KOPT-K1 (cell line): ENCODE measurements at regions not wholly inside any gene's neighbourhood (a gene's known extent, or its start where the extent isn't known, plus 50 kb on each side); places are given as distances from the start of the nearest gene placed in this dataset.

ENCODE experiments used
- H3K27ac ChIP-seq: fragments of 200-600 bp; sonication (generic); 2 replicates; pipeline ENCODE4 v1.5.1; 2016; ENCODE audit warnings: antibody characterized with exemption, mild to moderate bottlenecking, low read depth, low read length; ENCODE audit not compliant: poor library complexity, severe bottlenecking
- H3K36me3 ChIP-seq: fragments of 200-600 bp; sonication (generic); 2 replicates; pipeline ENCODE4 v1.5.1; 2017; ENCODE audit warnings: antibody characterized with exemption, mild to moderate bottlenecking, low read length, moderate library complexity; ENCODE audit not compliant: insufficient read depth
- H3K9me3 ChIP-seq: fragments of 200-600 bp; sonication (generic); 2 replicates; pipeline ENCODE4 v1.5.1; 2017; ENCODE audit warnings: antibody characterized with exemption, low read length, mild to moderate bottlenecking; ENCODE audit not compliant: insufficient read depth, poor library complexity, severe bottlenecking

DNA sequence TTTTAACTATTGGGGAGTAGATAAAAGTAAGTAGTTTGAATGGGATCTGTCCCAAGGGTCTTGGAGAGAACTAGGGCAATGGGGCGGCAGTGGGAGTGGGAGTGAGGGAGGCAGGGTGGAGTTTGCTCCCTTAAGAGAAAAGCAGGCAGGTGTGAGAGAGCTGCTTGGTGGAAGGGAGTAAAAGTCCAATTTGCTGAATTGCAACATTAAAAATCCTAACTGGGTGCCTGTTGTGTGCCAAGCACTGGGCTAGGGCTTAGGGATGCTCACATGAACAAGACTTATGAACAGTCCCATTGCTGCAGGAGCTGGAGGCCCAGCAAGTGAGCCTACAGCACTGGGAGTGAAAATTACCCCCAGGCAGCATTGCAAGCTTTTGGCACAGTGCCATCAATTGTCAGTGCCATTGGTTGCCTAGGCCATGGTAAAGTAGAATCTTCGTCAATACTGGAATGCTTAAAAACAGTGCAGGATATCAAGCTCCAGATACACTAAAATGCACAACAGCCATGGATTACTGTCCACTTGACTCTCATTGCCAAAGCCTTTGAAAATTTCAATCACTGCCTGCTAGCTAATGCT, 277.7 kb upstream of the JARID2 start:
- no peaks in the 10 kb centered on the region for H3K36me3 ChIP-seq
- H3K27ac ChIP-seq: no peak overlapping the region
- peaks cover 4% of the 10 kb centered on the region for H3K9me3 ChIP-seq

GRCh38 chr6:14969126-14969525, 276.7 kb upstream of the JARID2 start:
- Histone ChIP-seq H3K9me3 (peaks cover 4% of the 10 kb centered on the region), H3K27ac (no peak overlapping the region), H3K36me3 (no peaks in the 10 kb centered on the region)

- H3K27ac ChIP-seq: no peak overlapping the region
- H3K9me3 ChIP-seq: peaks cover 4% of the 10 kb centered on the region
- no peaks in the 10 kb centered on the region for H3K36me3 ChIP-seq
Observed at GRCh38 chr6:14972379-14973067, 273.3 kb upstream of the JARID2 start.

GRCh38 chr6:14974372-14974771, 271.5 kb upstream of the JARID2 start:
- Histone ChIP-seq H3K36me3 (no peaks in the 10 kb centered on the region), H3K27ac (no peak overlapping the region), H3K9me3 (no peaks in the 10 kb centered on the region)

- no peaks in the 10 kb centered on the region for H3K9me3 ChIP-seq
- H3K36me3 ChIP-seq: no peaks in the 10 kb centered on the region
- no peak overlapping the region for H3K27ac ChIP-seq
Observed at GRCh38 chr6:14974792-14975470, 270.9 kb upstream of the JARID2 start.

DNA sequence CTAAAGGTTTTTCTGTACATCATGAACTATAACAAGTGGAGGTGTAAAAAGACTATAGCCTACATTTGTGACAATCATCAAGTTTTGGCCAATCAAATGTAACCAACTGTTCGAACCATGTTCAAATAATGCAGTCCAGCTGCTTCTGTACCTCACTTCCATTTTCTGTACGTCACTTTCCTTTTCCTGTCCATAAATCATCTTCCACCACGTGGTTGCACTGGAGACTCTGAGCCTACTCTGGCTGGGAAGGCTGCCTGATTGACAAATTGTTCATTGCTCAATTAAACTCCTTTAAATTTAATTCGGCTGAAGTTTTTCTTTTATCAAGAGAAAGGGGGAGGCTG, 270.4 kb upstream of the JARID2 start:
- Histone ChIP-seq H3K9me3 (no peaks in the 10 kb centered on the region), H3K27ac (no peak overlapping the region), H3K36me3 (no peaks in the 10 kb centered on the region)

GRCh38 chr6:14977747-14978382, 268.0 kb upstream of the JARID2 start:
- no peak overlapping the region for H3K27ac ChIP-seq
- H3K9me3 ChIP-seq: no peaks in the 10 kb centered on the region
- H3K36me3 ChIP-seq: no peaks in the 10 kb centered on the region

DNA sequence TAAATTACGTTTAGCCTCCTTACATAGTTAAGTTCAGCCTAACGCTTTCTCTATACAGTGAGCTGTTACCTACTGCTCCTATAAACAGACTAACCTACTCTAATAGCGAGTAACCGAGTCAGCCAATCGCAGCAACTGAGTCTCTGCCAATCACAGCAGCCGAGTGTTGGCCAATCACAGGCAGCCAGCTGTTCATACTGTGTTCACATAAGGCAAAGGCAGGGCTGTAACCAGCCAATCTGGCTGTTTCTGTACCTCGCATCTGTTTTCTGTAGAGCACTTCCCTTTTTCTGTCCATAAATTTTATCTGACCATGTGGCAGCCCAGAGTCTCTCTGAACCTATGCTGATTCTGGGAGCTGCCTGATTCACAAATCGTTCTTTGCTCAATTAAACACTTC, 263.9 kb upstream of the JARID2 start:
- Histone ChIP-seq H3K27ac (no peak overlapping the region), H3K36me3 (no peaks in the 10 kb centered on the region), H3K9me3 (no peaks in the 10 kb centered on the region)

- H3K9me3 ChIP-seq: no peaks in the 10 kb centered on the region
- no peaks in the 10 kb centered on the region for H3K36me3 ChIP-seq
- no peak overlapping the region for H3K27ac ChIP-seq
Observed at GRCh38 chr6:14983599-14984518, 262.0 kb upstream of the JARID2 start.

- H3K9me3 ChIP-seq: no peaks in the 10 kb centered on the region
- H3K36me3 ChIP-seq: no peaks in the 10 kb centered on the region
- no peak overlapping the region for H3K27ac ChIP-seq
Observed at GRCh38 chr6:14984519-14984853, 261.4 kb upstream of the JARID2 start.

DNA sequence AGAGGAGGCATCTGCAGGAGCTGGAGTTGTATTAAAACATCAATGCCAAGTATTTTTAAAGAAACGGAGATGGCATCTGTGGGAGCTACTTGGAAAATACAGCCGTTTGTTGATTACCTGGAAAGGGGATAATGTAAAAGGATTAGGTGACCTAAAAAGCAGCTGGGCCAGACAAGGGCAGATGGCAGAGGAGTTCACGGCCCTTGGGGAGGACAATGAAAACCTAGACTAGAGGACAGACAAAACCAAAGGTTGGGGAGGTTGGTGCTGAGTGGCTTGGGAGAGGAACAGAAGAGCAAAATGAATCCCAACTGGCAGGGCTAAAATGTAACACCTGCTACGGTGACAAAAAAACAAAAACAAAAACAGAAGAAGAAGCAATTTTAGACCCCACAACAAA, 260.5 kb upstream of the JARID2 start:
- Histone ChIP-seq H3K36me3 (no peaks in the 10 kb centered on the region), H3K27ac (no peak overlapping the region)

DNA sequence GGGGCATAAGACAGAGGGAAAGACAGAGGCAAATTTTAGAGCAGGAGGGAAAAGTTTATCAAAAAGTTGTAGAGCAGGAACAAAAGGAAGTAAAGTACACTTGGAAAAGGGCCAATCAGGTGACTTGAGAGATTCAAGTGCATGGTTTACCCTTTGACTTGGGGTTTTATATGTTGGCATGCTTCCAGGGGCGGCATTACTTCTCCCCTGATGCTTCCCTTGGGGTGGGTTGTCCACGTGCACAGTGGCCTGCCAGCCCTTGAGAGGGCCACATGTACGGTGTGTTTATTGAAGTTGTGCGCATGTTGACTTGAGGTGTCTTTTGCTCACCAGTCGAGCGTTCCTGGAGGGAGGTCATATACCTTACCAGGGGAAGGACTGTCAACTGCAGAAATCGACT, 259.5 kb upstream of the JARID2 start:
- H3K27ac ChIP-seq: no peak overlapping the region
- no peaks in the 10 kb centered on the region for H3K36me3 ChIP-seq
- no peaks in the 10 kb centered on the region for H3K9me3 ChIP-seq

More for the DNA sequence above, 260.5 kb upstream of the JARID2 start:
- no peaks in the 10 kb centered on the region for H3K9me3 ChIP-seq

- Histone ChIP-seq H3K27ac (no peak overlapping the region), H3K9me3 (no peaks in the 10 kb centered on the region), H3K36me3 (no peaks in the 10 kb centered on the region)
Observed at GRCh38 chr6:14987490-14987889, 258.4 kb upstream of the JARID2 start.

GRCh38 chr6:14992382-14992781, 253.5 kb upstream of the JARID2 start:
- Histone ChIP-seq H3K27ac (no peak overlapping the region), H3K36me3 (no peaks in the 10 kb centered on the region), H3K9me3 (no peaks in the 10 kb centered on the region)

- no peak overlapping the region for H3K27ac ChIP-seq
- no peaks in the 10 kb centered on the region for H3K36me3 ChIP-seq
- H3K9me3 ChIP-seq: no peaks in the 10 kb centered on the region
Observed at GRCh38 chr6:14995208-14995607, 250.7 kb upstream of the JARID2 start.
